ENCODE measurements at regions not wholly inside any gene's neighbourhood (a gene's known extent, or its start where the extent isn't known, plus 50 kb on each side); places are given as distances from the start of the nearest gene placed in this dataset.
"Not testable (repeated sequence)": the region's sequence is repeated elsewhere in the genome, so short reads cannot be mapped to it uniquely, and the experiment has no call there.

GRCh38 chr2:147460155-147460554 lies 384.7 kb upstream of the ACVR2A start:
- DNase-seq, result no peak

- DNase-seq, result no peak
These were observed 388.1 kb upstream of the ACVR2A start for GRCh38 chr2:147456779-147457178.

GRCh38 chr2:147451902-147452515 lies 392.8 kb upstream of the ACVR2A start:
- no peak for DNase-seq

GRCh38 chr2:147450661-147451510 lies 393.9 kb upstream of the ACVR2A start:
- no peak for DNase-seq

- peak in 1 of 2 donors; percentile 5 for DNase-seq
These were observed 395.4 kb upstream of the ACVR2A start for GRCh38 chr2:147449323-147449991.

GRCh38 chr2:147442816-147443215 lies 402.0 kb upstream of the ACVR2A start:
- no peak for DNase-seq

GRCh38 chr2:147441182-147441581 lies 403.6 kb upstream of the ACVR2A start:
- DNase-seq, result no peak

- no peak for DNase-seq
These were observed 404.1 kb upstream of the ACVR2A start for GRCh38 chr2:147440734-147441133.

- no peak for DNase-seq
These were observed 404.8 kb upstream of the ACVR2A start for GRCh38 chr2:147439986-147440385.

- no peak for DNase-seq
These were observed 405.9 kb upstream of the ACVR2A start for GRCh38 chr2:147438882-147439281.

GRCh38 chr2:147433822-147434221 lies 411.0 kb upstream of the ACVR2A start:
- DNase-seq, result no peak

- no peak for DNase-seq
These were observed 414.4 kb upstream of the ACVR2A start for GRCh38 chr2:147430408-147430807.

GRCh38 chr2:147428120-147428747 lies 416.6 kb upstream of the ACVR2A start:
- DNase-seq, result no peak

- DNase-seq, result no peak
These were observed 419.3 kb upstream of the ACVR2A start for GRCh38 chr2:147425437-147426029.

GRCh38 chr2:147424766-147425165 lies 420.1 kb upstream of the ACVR2A start:
- no peak for DNase-seq

GRCh38 chr2:147420947-147421675 lies 423.7 kb upstream of the ACVR2A start:
- no peak for DNase-seq

GRCh38 chr2:147420517-147420916 lies 424.3 kb upstream of the ACVR2A start:
- no peak for DNase-seq

GRCh38 chr2:147416099-147416498 lies 428.7 kb upstream of the ACVR2A start:
- DNase-seq, result no peak

GRCh38 chr2:147414656-147415055 lies 430.2 kb upstream of the ACVR2A start:
- not testable (repeated sequence) for DNase-seq

GRCh38 chr2:147408357-147408756 lies 436.5 kb upstream of the ACVR2A start:
- no peak for DNase-seq

GRCh38 chr2:147405651-147406050 lies 439.2 kb upstream of the ACVR2A start:
- no peak for DNase-seq

- no peak for DNase-seq
These were observed 445.8 kb upstream of the ACVR2A start for GRCh38 chr2:147398996-147399395.
